GM19455 (cell line): ENCODE measurements at regions not wholly inside any gene's neighbourhood (a gene's known extent, or its start where the extent isn't known, plus 50 kb on each side); places are given as distances from the start of the nearest gene placed in this dataset.

Experiments
- ATAC-seq: cut with Tn5 transposase; IDR thresholded peaks from one replicate; pipeline ENCODE4 v1.9.1; 2021; ENCODE audit not compliant: unreplicated experiment

GRCh38 chr13:62088165-62088564 lies 672.5 kb upstream of the PCDH20 start:
- ATAC-seq, result no peak

GRCh38 chr13:62087124-62087523 lies 671.5 kb upstream of the PCDH20 start:
- no peak for ATAC-seq

GRCh38 chr13:62085337-62086229 lies 669.9 kb upstream of the PCDH20 start:
- ATAC-seq, result no peak

- no peak for ATAC-seq
Measured at GRCh38 chr13:62084728-62085127, 669.1 kb upstream of the PCDH20 start.

- ATAC-seq, result no peak
Measured at GRCh38 chr13:62067821-62068220, 652.2 kb upstream of the PCDH20 start.

GRCh38 chr13:62065016-62065415 lies 649.4 kb upstream of the PCDH20 start:
- ATAC-seq, result no peak

- no peak for ATAC-seq
Measured at GRCh38 chr13:62061751-62062150, 646.1 kb upstream of the PCDH20 start.

GRCh38 chr13:62060570-62060969 lies 644.9 kb upstream of the PCDH20 start:
- ATAC-seq, result no peak

GRCh38 chr13:62057286-62057685 lies 641.6 kb upstream of the PCDH20 start:
- ATAC-seq, result no peak

GRCh38 chr13:62049992-62050391 lies 634.3 kb upstream of the PCDH20 start:
- ATAC-seq, result no peak

- ATAC-seq, result no peak
Measured at GRCh38 chr13:62046512-62046911, 630.9 kb upstream of the PCDH20 start.

- ATAC-seq, result no peak
Measured at GRCh38 chr13:62043600-62043999, 628.0 kb upstream of the PCDH20 start.

- no peak for ATAC-seq
Measured at GRCh38 chr13:62040806-62041205, 625.2 kb upstream of the PCDH20 start.

- ATAC-seq, result no peak
Measured at GRCh38 chr13:62040078-62040477, 624.4 kb upstream of the PCDH20 start.

- ATAC-seq, result no peak
Measured at GRCh38 chr13:62038214-62038613, 622.6 kb upstream of the PCDH20 start.

- no peak for ATAC-seq
Measured at GRCh38 chr13:62035981-62036380, 620.3 kb upstream of the PCDH20 start.

- ATAC-seq, result no peak
Measured at GRCh38 chr13:62033934-62034333, 618.3 kb upstream of the PCDH20 start.

- no peak for ATAC-seq
Measured at GRCh38 chr13:62022369-62022768, 606.7 kb upstream of the PCDH20 start.

GRCh38 chr13:62019858-62020257 lies 604.2 kb upstream of the PCDH20 start:
- no peak for ATAC-seq

- ATAC-seq, result no peak
Measured at GRCh38 chr13:62014299-62014698, 598.6 kb upstream of the PCDH20 start.

GRCh38 chr13:62003452-62003851 lies 587.8 kb upstream of the PCDH20 start:
- ATAC-seq, result no peak

GRCh38 chr13:61994174-61994573 lies 578.5 kb upstream of the PCDH20 start:
- no peak for ATAC-seq

GRCh38 chr13:61989978-61990377 lies 574.3 kb upstream of the PCDH20 start:
- ATAC-seq, result no peak
